ENCODE measurements at regions not wholly inside any gene's neighbourhood (a gene's known extent, or its start where the extent isn't known, plus 50 kb on each side); places are given as distances from the start of the nearest gene placed in this dataset.

GRCh38 chr3:62935793-62936192 lies 60.6 kb upstream of the CADPS start:
- TF ChIP-seq POLR2A (IDR thresholded peaks at IDR 0.05; ENCODE audit: low read depth, low read length) (no peak), POLR2AphosphoS5 (IDR thresholded peaks at IDR 0.05; ENCODE audit: low read depth, low read length) (no peak), SPI1 (IDR thresholded peaks at IDR 0.05; ENCODE audit: low read depth, low read length) (no peak), TAF1 (IDR thresholded peaks at IDR 0.05; ENCODE audit: low read depth, low read length) (no peak), PAX5 (IDR thresholded peaks at IDR 0.05; ENCODE audit: insufficient read depth, low read length, severe bottlenecking) (no peak)
